GM12878 (cell line): ENCODE measurements at regions not wholly inside any gene's neighbourhood (a gene's known extent, or its start where the extent isn't known, plus 50 kb on each side); places are given as distances from the start of the nearest gene placed in this dataset.

Experiments used
- ATAC-seq: fragments of 200-7000 bp; cut with Tn5 transposase; 3 replicates; pipeline ENCODE4 v1.9.1; 2020; ENCODE audit warnings: mild to moderate bottlenecking, moderate library complexity
- BruUV-seq: library from RNA; stranded (reverse); fragments of 400-500 nt; replicated peaks from 2 replicates; lab custom pipeline; 2021; lab: Mats Ljungman, UMichigan
- CTCF ChIA-PET: fragments of 300-600 bp; sonication (Branson Sonifier 250); formaldehyde crosslinking; extraction: SDS; loops from one replicate; lab custom pipeline; 2021; ENCODE audit warnings: inconsistent platforms; lab: Yijun Ruan, JAX
- POLR2A ChIA-PET: fragments of 350-600 bp; formaldehyde crosslinking; extraction: SDS; loops from one replicate; lab custom pipeline; 2021; ENCODE audit warnings: inconsistent platforms; lab: Charles Lee
- RAD21 ChIA-PET: fragments of 300-600 bp; sonication (Branson Sonifier 250); formaldehyde crosslinking; loops from one replicate; lab custom pipeline; 2023; ENCODE audit warnings: antibody characterized with exemption; ENCODE audit not compliant: unreplicated experiment; lab: Charles Lee
- SMC1A ChIA-PET: fragments of 300-600 bp; sonication (Branson Sonifier 250); formaldehyde crosslinking; loops from one replicate; lab custom pipeline; 2023; ENCODE audit not compliant: unreplicated experiment, uncharacterized antibody; lab: Charles Lee
- DNase-seq: peaks from one replicate; pipeline ENCODE4 v3.0.0-alpha.2; 2011; ENCODE audit warnings: low read depth, low spot score
- FAIRE-seq: peaks from 3 replicates; lab custom pipeline; 2011; peaks lifted over from hg19 to GRCh38; lab: Jason Lieb, UNC
- H2AFZ ChIP-seq: 2 replicates; pipeline ENCODE4 v1.6.0; 2011; ENCODE audit warnings: low read depth, low read length, control low read depth; ENCODE audit not compliant: control insufficient read depth
- H3K27ac ChIP-seq: 2 replicates; pipeline ENCODE4 v1.5.1; 2011; ENCODE audit warnings: control low read depth; ENCODE audit not compliant: control insufficient read depth, insufficient read depth
- H3K27me3 ChIP-seq, 2 experiments: replicated peaks in 1 of 2; 2 replicates each; pipeline versions ENCODE4 v1.6.0 to v1.6.1; 2011; ENCODE audit warnings: low read length in 1 of 2; ENCODE audit not compliant: control insufficient read depth in 2 of 2, insufficient read depth in 2 of 2
- H3K36me3 ChIP-seq, 2 experiments: 2 replicates each; pipeline ENCODE4 v1.5.1; 2011; ENCODE audit warnings: low read length in 1 of 2; ENCODE audit not compliant: control insufficient read depth in 2 of 2, insufficient read depth in 2 of 2
- H3K4me1 ChIP-seq: 2 replicates; pipeline ENCODE4 v1.6.1; 2011; ENCODE audit warnings: mild to moderate bottlenecking, low read length, moderate library complexity, mixed read lengths; ENCODE audit not compliant: control insufficient read depth, insufficient read depth
- H3K4me2 ChIP-seq: 2 replicates; pipeline ENCODE4 v1.6.0; 2011; ENCODE audit warnings: control low read depth; ENCODE audit not compliant: control insufficient read depth, insufficient read depth
- H3K4me3 ChIP-seq: fragments of 200-600 bp; sonication (generic); 2 replicates; pipeline ENCODE4 v1.5.1; 2016
- H3K79me2 ChIP-seq: 2 replicates; pipeline ENCODE4 v1.6.0; 2011; ENCODE audit warnings: low read length; ENCODE audit not compliant: control insufficient read depth, insufficient read depth
- H3K9ac ChIP-seq: 2 replicates; pipeline ENCODE4 v1.8.0; 2011; ENCODE audit warnings: low read length, control low read depth, mixed read lengths; ENCODE audit not compliant: control insufficient read depth, insufficient read depth
- H3K9me3 ChIP-seq: replicated peaks from 3 replicates; pipeline ENCODE4 v1.5.1; 2011; ENCODE audit warnings: mild to moderate bottlenecking, low read length; ENCODE audit not compliant: control insufficient read depth, insufficient read depth
- H4K20me1 ChIP-seq: 2 replicates; pipeline ENCODE4 v1.6.0; 2011; ENCODE audit not compliant: control insufficient read depth, insufficient read depth
- CHD2 ChIP-seq: IDR thresholded peaks from 2 replicates; pipeline ENCODE4 v1.6.1; 2011; ENCODE audit warnings: low read depth, low read length, improper control_type of control experiment, borderline replicate concordance
- EGR1 ChIP-seq, 2 experiments: IDR thresholded peaks; 1 replicate in 1 of 2; 2 replicates in 1 of 2; pipeline ENCODE4 v1.6.1; 2011 to 2012; ENCODE audit warnings: low read depth in 2 of 2, low read length in 2 of 2, borderline replicate concordance in 1 of 2, mild to moderate bottlenecking in 1 of 2, moderate library complexity in 1 of 2
- RAD51 ChIP-seq: fragments of 450-650 bp; IDR thresholded peaks from 2 replicates; pipeline ENCODE4 v1.6.1; 2016; ENCODE audit warnings: moderate library complexity, mild to moderate bottlenecking, inconsistent platforms
- ZNF384 ChIP-seq: IDR thresholded peaks from 2 replicates; pipeline ENCODE4 v1.6.1; 2012; ENCODE audit warnings: low read depth, mild to moderate bottlenecking, low read length, improper control_type of control experiment, borderline replicate concordance
- WGBS: methylation state at CpG from one replicate; pipeline ENCODE4 v1.1.6; 2016; ENCODE audit warnings: low lambda C conversion rate; ENCODE audit not compliant: insufficient replicate concordance, insufficient coverage; ENCODE audit errors: missing lambda C conversion rate; 5-methylcytosine and 5-hydroxymethylcytosine counted together
- in situ Hi-C: fragments of 300-500 bp; cut with MboI; formaldehyde crosslinking; loops from 9 replicates; pipeline ENCODE4 v1.14.3; 2018; ENCODE audit warnings: mixed read lengths
- intact Hi-C: fragments of 100-400 bp; cut with micrococcal nuclease; formaldehyde crosslinking; loops from one replicate; pipeline ENCODE4 v1.14.2; 2022; ENCODE audit not compliant: unreplicated experiment
- TF ChIP-seq, protein P1 (sequence below): fragments of 450-650 bp; IDR thresholded peaks from 2 replicates; pipeline ENCODE4 v1.6.1; 2016; ENCODE audit warnings: mild to moderate bottlenecking
- TF ChIP-seq, protein P2 (sequence below): fragments of 450-650 bp; IDR thresholded peaks from 2 replicates; pipeline ENCODE4 v1.6.1; 2018; ENCODE audit warnings: borderline replicate concordance, mild to moderate bottlenecking; ENCODE audit not compliant: partially characterized antibody

DNA sequence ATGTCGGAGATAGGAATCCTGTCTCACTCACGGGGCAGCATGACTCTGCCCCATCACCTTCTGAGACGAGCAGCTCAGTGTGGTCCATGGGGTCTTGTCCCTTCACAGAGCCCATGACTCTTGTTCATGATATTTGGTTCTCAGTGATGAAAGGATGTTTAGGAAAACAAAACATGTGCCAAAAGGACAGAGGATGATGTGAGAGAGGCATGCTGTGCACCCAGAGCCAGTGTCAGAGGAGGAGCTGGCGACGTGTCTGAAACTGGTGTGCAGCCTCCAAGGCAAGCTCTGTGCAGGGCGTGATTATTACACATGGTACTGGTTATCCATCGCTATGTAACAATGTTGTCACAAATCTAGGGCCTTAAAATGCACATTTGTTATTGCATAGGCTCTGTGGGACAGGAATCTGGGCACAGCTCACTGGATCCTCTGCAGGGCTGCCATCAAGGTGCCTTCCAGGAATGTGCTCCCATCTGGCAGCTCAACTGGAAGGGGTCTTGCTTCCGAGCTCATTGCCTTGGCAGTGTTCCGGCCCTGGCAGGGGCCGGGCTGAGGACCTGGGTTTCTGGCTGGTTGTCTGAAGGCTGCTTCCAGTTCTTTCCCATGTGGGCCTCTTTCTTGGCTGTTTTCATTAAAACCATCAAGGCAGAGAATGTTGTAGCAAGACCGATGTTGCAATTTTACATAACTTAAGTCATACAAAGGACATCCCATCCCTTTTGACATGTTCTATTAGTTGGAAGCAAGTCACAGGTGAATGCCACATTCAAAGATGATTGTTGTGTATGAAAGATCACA is 175.4 kb downstream of the ERMARD start:
- CTCF ChIA-PET: no interaction called here
- Histone ChIP-seq H3K27me3 (no peaks in the 10 kb centered on the region), H3K79me2 (no peaks in the 10 kb centered on the region), H4K20me1 (no peaks in the 10 kb centered on the region), H3K36me3 (no peaks in the 10 kb centered on the region), H3K4me2 (no peak overlapping the region), H2AFZ (no peak overlapping the region), H3K4me1 (no peaks in the 10 kb centered on the region), H3K4me3 (no peak overlapping the region), H3K9ac (no peak overlapping the region), H3K27ac (no peak overlapping the region), H3K9me3 (no peaks in the 10 kb centered on the region)
- POLR2A ChIA-PET: no interaction called here
- FAIRE-seq (no peak), ATAC-seq (no peak), DNase-seq (no peak)
- intact Hi-C loops: no loop called here
- SMC1A ChIA-PET: interaction anchor here (0.7 kb wide), 1 partner anchor 40 kb away, joined by 3 read pairs; no protein-coding TSS in a partner anchor
- TF ChIP-seq, protein P1, sequence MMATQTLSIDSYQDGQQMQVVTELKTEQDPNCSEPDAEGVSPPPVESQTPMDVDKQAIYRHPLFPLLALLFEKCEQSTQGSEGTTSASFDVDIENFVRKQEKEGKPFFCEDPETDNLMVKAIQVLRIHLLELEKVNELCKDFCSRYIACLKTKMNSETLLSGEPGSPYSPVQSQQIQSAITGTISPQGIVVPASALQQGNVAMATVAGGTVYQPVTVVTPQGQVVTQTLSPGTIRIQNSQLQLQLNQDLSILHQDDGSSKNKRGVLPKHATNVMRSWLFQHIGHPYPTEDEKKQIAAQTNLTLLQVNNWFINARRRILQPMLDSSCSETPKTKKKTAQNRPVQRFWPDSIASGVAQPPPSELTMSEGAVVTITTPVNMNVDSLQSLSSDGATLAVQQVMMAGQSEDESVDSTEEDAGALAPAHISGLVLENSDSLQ: no peak
- TF ChIP-seq RAD51 (no peak), CHD2 (no peak), ZNF384 (no peak), EGR1 (IDR thresholded peaks at IDR 0.05; ENCODE audit: borderline replicate concordance in 1 of 2, low read depth in 2 of 2, low read length in 2 of 2) (no peak)
- TF ChIP-seq, protein P2, sequence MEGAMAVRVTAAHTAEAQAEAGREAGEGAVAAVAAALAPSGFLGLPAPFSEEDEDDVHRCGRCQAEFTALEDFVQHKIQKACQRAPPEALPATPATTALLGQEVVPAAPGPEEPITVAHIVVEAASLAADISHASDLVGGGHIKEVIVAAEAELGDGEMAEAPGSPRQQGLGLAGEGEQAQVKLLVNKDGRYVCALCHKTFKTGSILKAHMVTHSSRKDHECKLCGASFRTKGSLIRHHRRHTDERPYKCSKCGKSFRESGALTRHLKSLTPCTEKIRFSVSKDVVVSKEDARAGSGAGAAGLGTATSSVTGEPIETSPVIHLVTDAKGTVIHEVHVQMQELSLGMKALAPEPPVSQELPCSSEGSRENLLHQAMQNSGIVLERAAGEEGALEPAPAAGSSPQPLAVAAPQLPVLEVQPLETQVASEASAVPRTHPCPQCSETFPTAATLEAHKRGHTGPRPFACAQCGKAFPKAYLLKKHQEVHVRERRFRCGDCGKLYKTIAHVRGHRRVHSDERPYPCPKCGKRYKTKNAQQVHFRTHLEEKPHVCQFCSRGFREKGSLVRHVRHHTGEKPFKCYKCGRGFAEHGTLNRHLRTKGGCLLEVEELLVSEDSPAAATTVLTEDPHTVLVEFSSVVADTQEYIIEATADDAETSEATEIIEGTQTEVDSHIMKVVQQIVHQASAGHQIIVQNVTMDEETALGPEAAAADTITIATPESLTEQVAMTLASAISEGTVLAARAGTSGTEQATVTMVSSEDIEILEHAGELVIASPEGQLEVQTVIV: no peak
- RAD21 ChIA-PET: no interaction called here
- no TSS peak for BruUV-seq
- WGBS: 27% methylated on average over 11 of the region's 11 CpGs
- in situ Hi-C loops: no loop called here
